ENCODE measurements at regions not wholly inside any gene's neighbourhood (a gene's known extent, or its start where the extent isn't known, plus 50 kb on each side); places are given as distances from the start of the nearest gene placed in this dataset.

DNA sequence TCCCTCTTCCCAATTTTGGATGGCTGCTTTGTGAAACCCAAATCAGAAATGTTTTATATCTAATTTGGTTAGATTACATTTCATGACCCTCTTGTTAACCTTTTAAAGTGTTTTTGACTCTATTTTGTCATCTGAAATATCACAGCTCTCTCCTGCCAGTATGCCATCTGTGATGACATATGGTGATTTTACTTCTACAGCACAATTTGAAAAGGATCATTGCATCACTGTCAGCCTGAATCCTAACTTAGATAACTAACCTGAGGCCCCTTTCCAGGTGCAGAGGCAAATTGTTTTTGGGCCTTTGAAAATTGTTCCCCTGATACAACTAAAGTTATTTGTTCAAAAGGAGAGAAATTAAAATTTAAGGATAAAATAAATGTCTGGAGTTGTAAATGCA lies 1023.4 kb upstream of the LRRTM1 start:
- TF ChIP-seq CTCF (IDR thresholded peaks at IDR 0.05), result no peak
- no peak for TF ChIP-seq POLR2A (IDR thresholded peaks at IDR 0.05)
